WTC11 (cell line): ENCODE measurements at regions not wholly inside any gene's neighbourhood (a gene's known extent, or its start where the extent isn't known, plus 50 kb on each side); places are given as distances from the start of the nearest gene placed in this dataset.

ENCODE experiments used
- ATF1 ChIP-seq: sonication (generic); formaldehyde crosslinking; IDR thresholded peaks from 2 replicates; pipeline ENCODE4 v1.8.1; 2023; ENCODE audit warnings: mild to moderate bottlenecking, moderate library complexity, missing genetic modification reagents
- FOXP1 ChIP-seq: sonication (generic); formaldehyde crosslinking; IDR thresholded peaks from 2 replicates; pipeline ENCODE4 v1.8.0; 2022; ENCODE audit warnings: missing genetic modification reagents, mild to moderate bottlenecking, moderate library complexity, borderline replicate concordance
- TP53 ChIP-seq: sonication (generic); formaldehyde crosslinking; IDR thresholded peaks from 2 replicates; pipeline ENCODE4 v1.8.1; 2023; ENCODE audit warnings: mild to moderate bottlenecking, missing genetic modification reagents
- TF ChIP-seq, protein P1 (sequence below): fragments of 200-600 bp; IDR thresholded peaks from 2 replicates; pipeline ENCODE4 v1.8.0; 2022; ENCODE audit warnings: antibody characterized with exemption
- TF ChIP-seq, protein P2 (sequence below): sonication (generic); formaldehyde crosslinking; IDR thresholded peaks from 2 replicates; pipeline ENCODE4 v1.8.1; 2022; ENCODE audit warnings: mild to moderate bottlenecking, moderate library complexity, missing genetic modification reagents

DNA sequence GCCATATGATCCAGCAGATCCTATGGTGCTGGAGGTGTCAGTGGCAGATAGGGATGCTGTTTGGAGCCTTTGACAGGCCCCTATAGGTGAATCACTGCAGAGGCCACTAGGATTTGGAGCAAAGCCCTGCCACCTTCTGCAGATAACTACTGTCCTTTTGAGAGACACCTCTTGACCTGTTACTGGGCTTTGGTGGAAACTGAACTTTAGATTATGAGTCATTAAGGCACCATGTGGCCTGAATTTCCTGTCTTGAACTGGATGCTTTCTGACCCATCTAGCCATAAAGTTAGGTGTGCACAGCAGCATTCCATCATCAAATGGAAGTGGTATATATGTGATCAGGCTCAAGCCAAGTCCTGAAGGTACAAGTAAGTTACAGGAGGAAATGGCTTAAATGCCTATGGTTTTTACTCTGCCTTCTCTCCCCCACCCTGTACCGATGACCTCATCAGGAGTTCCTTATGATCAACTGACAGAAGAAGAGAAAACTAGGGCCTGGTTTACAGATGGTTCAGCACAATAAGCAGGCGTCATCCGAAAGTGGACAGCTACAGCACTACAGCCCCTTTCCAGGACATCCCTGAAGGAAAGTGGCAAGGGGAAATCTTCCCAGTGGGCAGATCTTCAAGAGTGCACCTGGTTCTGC, 565.6 kb upstream of the AGTR1 start:
- TF ChIP-seq, protein P1, sequence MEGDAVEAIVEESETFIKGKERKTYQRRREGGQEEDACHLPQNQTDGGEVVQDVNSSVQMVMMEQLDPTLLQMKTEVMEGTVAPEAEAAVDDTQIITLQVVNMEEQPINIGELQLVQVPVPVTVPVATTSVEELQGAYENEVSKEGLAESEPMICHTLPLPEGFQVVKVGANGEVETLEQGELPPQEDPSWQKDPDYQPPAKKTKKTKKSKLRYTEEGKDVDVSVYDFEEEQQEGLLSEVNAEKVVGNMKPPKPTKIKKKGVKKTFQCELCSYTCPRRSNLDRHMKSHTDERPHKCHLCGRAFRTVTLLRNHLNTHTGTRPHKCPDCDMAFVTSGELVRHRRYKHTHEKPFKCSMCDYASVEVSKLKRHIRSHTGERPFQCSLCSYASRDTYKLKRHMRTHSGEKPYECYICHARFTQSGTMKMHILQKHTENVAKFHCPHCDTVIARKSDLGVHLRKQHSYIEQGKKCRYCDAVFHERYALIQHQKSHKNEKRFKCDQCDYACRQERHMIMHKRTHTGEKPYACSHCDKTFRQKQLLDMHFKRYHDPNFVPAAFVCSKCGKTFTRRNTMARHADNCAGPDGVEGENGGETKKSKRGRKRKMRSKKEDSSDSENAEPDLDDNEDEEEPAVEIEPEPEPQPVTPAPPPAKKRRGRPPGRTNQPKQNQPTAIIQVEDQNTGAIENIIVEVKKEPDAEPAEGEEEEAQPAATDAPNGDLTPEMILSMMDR, result no peak
- TF ChIP-seq TP53 (no peak), FOXP1 (CRISPR knock-in tag) (no peak), ATF1 (CRISPR knock-in tag) (no peak)
- TF ChIP-seq, protein P2, sequence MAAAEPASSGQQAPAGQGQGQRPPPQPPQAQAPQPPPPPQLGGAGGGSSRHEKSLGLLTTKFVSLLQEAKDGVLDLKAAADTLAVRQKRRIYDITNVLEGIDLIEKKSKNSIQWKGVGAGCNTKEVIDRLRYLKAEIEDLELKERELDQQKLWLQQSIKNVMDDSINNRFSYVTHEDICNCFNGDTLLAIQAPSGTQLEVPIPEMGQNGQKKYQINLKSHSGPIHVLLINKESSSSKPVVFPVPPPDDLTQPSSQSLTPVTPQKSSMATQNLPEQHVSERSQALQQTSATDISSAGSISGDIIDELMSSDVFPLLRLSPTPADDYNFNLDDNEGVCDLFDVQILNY, result no peak
